Endothelial cell (in vitro differentiated cells): ENCODE measurements at regions not wholly inside any gene's neighbourhood (a gene's known extent, or its start where the extent isn't known, plus 50 kb on each side); places are given as distances from the start of the nearest gene placed in this dataset.

ENCODE experiments used
- DNase-seq: peaks from one replicate; pipeline ENCODE4 v3.0.0; 2021; ENCODE audit warnings: low spot score
- H3K27ac Mint-ChIP-seq: one replicate; pipeline ENCODE4 v1.8.0; 2021; ENCODE audit warnings: mixed read lengths, inconsistent platforms; ENCODE audit not compliant: unreplicated experiment
- H3K27me3 Mint-ChIP-seq: one replicate; pipeline ENCODE4 v1.8.0; 2021; ENCODE audit warnings: mild to moderate bottlenecking, moderate library complexity, mixed read lengths, inconsistent platforms; ENCODE audit not compliant: unreplicated experiment
- H3K36me3 Mint-ChIP-seq: one replicate; pipeline ENCODE4 v1.8.0; 2021; ENCODE audit warnings: mild to moderate bottlenecking, low read depth, mixed read lengths, inconsistent platforms; ENCODE audit not compliant: unreplicated experiment
- H3K4me1 Mint-ChIP-seq: one replicate; pipeline ENCODE4 v1.8.0; 2021; ENCODE audit warnings: mild to moderate bottlenecking, mixed read lengths, inconsistent platforms; ENCODE audit not compliant: unreplicated experiment
- H3K4me3 Mint-ChIP-seq: one replicate; pipeline ENCODE4 v1.8.0; 2021; ENCODE audit warnings: mild to moderate bottlenecking, mixed read lengths, inconsistent platforms; ENCODE audit not compliant: unreplicated experiment
- H3K9me3 Mint-ChIP-seq: one replicate; pipeline ENCODE4 v1.8.0; 2021; ENCODE audit warnings: mixed read lengths, inconsistent platforms; ENCODE audit not compliant: unreplicated experiment
- CTCF ChIP-seq: fragments of 200-600 bp; sonication (generic); IDR thresholded peaks from one replicate; pipeline ENCODE4 v1.5.0; 2021; ENCODE audit warnings: antibody characterized with exemption; ENCODE audit not compliant: unreplicated experiment

GRCh38 chr12:104399740-104400612 lies 56.8 kb upstream of the CHST11 start:
- H3K27ac Mint-ChIP-seq = peak overlapping the region; percentile 36
- H3K4me3 Mint-ChIP-seq = no peak overlapping the region
- no peak for DNase-seq
- no peaks in the 10 kb centered on the region for H3K27me3 Mint-ChIP-seq
- H3K9me3 Mint-ChIP-seq = no peaks in the 10 kb centered on the region
- H3K36me3 Mint-ChIP-seq = peaks cover 11% of the 10 kb centered on the region
- TF ChIP-seq CTCF = no peak
- no peaks in the 10 kb centered on the region for H3K4me1 Mint-ChIP-seq

- H3K27ac Mint-ChIP-seq = no peak overlapping the region
- TF ChIP-seq CTCF = no peak
- DNase-seq = no peak
- no peak overlapping the region for H3K4me3 Mint-ChIP-seq
- no peaks in the 10 kb centered on the region for H3K4me1 Mint-ChIP-seq
- no peaks in the 10 kb centered on the region for H3K27me3 Mint-ChIP-seq
- peaks cover 11% of the 10 kb centered on the region for H3K36me3 Mint-ChIP-seq
- H3K9me3 Mint-ChIP-seq = peaks cover 9% of the 10 kb centered on the region
Observed at GRCh38 chr12:104402630-104403029, 54.1 kb upstream of the CHST11 start.

- H3K27ac Mint-ChIP-seq = no peak overlapping the region
- no peaks in the 10 kb centered on the region for H3K27me3 Mint-ChIP-seq
- no peaks in the 10 kb centered on the region for H3K4me1 Mint-ChIP-seq
- peaks cover 8% of the 10 kb centered on the region for H3K36me3 Mint-ChIP-seq
- peaks cover 9% of the 10 kb centered on the region for H3K9me3 Mint-ChIP-seq
- no peak for TF ChIP-seq CTCF
- DNase-seq = no peak
- H3K4me3 Mint-ChIP-seq = no peak overlapping the region
Observed at GRCh38 chr12:104404781-104405180, 52.0 kb upstream of the CHST11 start.

- Mint-ChIP-seq H3K4me1 (no peaks in the 10 kb centered on the region), H3K9me3 (peaks cover 9% of the 10 kb centered on the region), H3K4me3 (no peak overlapping the region), H3K27ac (no peak overlapping the region), H3K27me3 (no peaks in the 10 kb centered on the region), H3K36me3 (peaks cover 7% of the 10 kb centered on the region)
- no peak for TF ChIP-seq CTCF
- DNase-seq = no peak
Observed at GRCh38 chr12:104406164-104406563, 50.6 kb upstream of the CHST11 start.
